Prostate gland (tissue), 2 donors: ENCODE measurements at regions not wholly inside any gene's neighbourhood (a gene's known extent, or its start where the extent isn't known, plus 50 kb on each side); places are given as distances from the start of the nearest gene placed in this dataset.

Source experiments
- DNase-seq: peaks from one replicate; pipeline ENCODE4 v3.0.0-alpha.2; 2019; ENCODE audit warnings: low spot score
- H3K27ac ChIP-seq, 2 donors: fragments of 200-600 bp; sonication (generic); 2 replicates each; pipeline ENCODE4 v1.5.1; 2017 to 2019
- H3K27me3 ChIP-seq: fragments of 200-600 bp; sonication (generic); replicated peaks from 2 replicates; pipeline ENCODE4 v1.5.1; 2019; ENCODE audit not compliant: insufficient read depth
- H3K36me3 ChIP-seq, 2 donors: fragments of 200-600 bp; sonication (generic); 1 replicate in 1 of 2; 2 replicates in 1 of 2; pipeline versions ENCODE4 v1.5.1 to v1.8.1; 2017 to 2019
- H3K4me1 ChIP-seq: fragments of 200-600 bp; sonication (generic); replicated peaks from 2 replicates; pipeline ENCODE4 v1.5.1; 2019
- H3K4me3 ChIP-seq, 2 donors: fragments of 200-600 bp; sonication (generic); 2 replicates each; pipeline ENCODE4 v1.5.1; 2017 to 2019
- H3K9me3 ChIP-seq: fragments of 200-600 bp; sonication (generic); 2 replicates; pipeline ENCODE4 v1.5.1; 2017
- POLR2A ChIP-seq: fragments of 450-650 bp; IDR thresholded peaks from one replicate; pipeline ENCODE4 v1.6.1; 2016; ENCODE audit warnings: antibody characterized with exemption, mild to moderate bottlenecking
- POLR2AphosphoS5 ChIP-seq: sonication (generic); formaldehyde crosslinking; IDR thresholded peaks from one replicate; pipeline ENCODE4 v1.6.1; 2017; ENCODE audit warnings: antibody characterized with exemption
- WGBS: methylation state at CpG from one replicate; pipeline ENCODE4 v1.1.5; 2018; 5-methylcytosine and 5-hydroxymethylcytosine counted together
- intact Hi-C: fragments of 100-400 bp; cut with DNase I; formaldehyde crosslinking; loops from one replicate; pipeline ENCODE4 v1.14.2; 2022
- TF ChIP-seq, protein P1 (sequence below), 4 experiments: fragments of 200-600 bp in 2 of 4; fragments of 450-650 bp in 2 of 4; sonication (generic) in 2 of 4; IDR thresholded peaks; 1 replicate in 3 of 4; 2 replicates in 1 of 4; pipeline ENCODE4 v1.5.1; 2016 to 2019; ENCODE audit warnings: antibody characterized with exemption in 4 of 4, mild to moderate bottlenecking in 2 of 4, moderate library complexity in 2 of 4

DNA sequence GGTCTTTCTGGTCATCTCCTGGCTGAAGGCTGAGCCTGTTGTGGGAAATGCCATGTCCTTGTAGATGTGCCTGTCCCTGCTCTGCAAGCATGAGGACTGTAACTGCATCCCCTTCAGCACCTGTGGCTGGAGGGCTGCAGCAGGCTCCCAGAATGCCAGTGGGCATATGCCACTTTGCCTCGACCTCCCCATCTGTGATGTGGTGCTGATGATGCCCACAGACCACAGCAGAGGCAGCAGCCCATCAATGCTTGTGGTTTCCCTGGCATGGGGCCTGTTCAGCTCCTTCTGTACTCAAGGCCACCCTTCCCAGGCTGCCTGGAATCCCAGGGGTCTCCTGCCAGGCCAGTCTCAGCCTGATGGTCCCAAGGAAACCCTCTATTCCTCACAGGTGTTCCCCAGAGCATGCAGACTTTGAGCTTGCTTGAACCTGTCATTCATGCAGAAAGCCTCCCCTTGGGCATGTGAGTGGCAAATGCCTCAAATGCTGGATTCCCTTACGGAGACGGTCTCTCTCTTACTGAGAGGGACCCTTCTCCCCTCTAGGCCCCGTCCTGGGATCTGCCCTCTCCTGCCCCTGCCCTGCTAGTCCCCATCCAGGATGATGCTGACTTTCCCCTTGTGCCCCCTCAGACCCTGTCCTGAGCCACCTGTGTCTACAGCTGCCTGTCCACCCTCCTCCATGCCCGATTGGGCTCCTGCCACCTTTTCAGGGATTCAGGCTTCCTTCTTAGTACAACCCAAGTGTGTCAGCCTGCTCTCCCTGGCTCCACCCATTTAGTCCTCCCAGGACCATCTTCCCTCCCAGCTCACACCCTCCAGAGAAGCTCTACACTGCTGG is 50.9 kb upstream of the ANTXRL start:
- Histone ChIP-seq H3K4me3 (no peak overlapping the region), H3K9me3 (no peaks in the 10 kb centered on the region), H3K27ac (no peak overlapping the region), H3K27me3 (no peaks in the 10 kb centered on the region), H3K36me3 (no peaks in the 10 kb centered on the region), H3K4me1 (no peaks in the 10 kb centered on the region)
- WGBS = 78% methylated on average over 5 of the region's 5 CpGs
- TF ChIP-seq, protein P1, sequence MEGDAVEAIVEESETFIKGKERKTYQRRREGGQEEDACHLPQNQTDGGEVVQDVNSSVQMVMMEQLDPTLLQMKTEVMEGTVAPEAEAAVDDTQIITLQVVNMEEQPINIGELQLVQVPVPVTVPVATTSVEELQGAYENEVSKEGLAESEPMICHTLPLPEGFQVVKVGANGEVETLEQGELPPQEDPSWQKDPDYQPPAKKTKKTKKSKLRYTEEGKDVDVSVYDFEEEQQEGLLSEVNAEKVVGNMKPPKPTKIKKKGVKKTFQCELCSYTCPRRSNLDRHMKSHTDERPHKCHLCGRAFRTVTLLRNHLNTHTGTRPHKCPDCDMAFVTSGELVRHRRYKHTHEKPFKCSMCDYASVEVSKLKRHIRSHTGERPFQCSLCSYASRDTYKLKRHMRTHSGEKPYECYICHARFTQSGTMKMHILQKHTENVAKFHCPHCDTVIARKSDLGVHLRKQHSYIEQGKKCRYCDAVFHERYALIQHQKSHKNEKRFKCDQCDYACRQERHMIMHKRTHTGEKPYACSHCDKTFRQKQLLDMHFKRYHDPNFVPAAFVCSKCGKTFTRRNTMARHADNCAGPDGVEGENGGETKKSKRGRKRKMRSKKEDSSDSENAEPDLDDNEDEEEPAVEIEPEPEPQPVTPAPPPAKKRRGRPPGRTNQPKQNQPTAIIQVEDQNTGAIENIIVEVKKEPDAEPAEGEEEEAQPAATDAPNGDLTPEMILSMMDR (IDR thresholded peaks at IDR 0.05) = no peak
- TF ChIP-seq POLR2AphosphoS5 = no peak
- intact Hi-C loops = no loop called here
- no peak for DNase-seq

DNA sequence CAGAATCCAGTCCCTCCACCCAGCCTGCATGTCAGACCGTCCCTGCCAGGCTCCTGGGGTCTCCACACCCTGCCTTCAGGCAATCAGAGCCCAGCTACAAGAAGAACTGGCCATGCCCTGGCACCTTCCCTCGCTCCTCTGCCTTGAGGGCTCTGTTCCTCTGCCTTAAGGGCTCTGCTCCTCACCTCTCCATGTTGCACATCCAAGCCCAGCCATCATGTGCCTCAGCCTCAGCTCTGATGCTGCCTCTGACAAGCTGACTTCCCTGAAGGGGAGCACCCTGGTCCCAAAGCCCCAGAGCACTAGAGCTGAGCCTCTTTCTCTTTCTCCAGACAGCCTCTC is 50.3 kb upstream of the ANTXRL start:
- 69% methylated on average over 2 of the region's 2 CpGs for WGBS
- DNase-seq = no peak
- H3K9me3 ChIP-seq = no peaks in the 10 kb centered on the region
- TF ChIP-seq, protein P1 (IDR thresholded peaks at IDR 0.05) = no peak
- TF ChIP-seq POLR2A = no peak
- no peak for TF ChIP-seq POLR2AphosphoS5
- intact Hi-C loops = no loop called here
- H3K4me1 ChIP-seq = no peaks in the 10 kb centered on the region
- H3K27me3 ChIP-seq = no peaks in the 10 kb centered on the region
- H3K4me3 ChIP-seq = no peak overlapping the region
- H3K36me3 ChIP-seq = no peaks in the 10 kb centered on the region
- no peak overlapping the region for H3K27ac ChIP-seq

DNA sequence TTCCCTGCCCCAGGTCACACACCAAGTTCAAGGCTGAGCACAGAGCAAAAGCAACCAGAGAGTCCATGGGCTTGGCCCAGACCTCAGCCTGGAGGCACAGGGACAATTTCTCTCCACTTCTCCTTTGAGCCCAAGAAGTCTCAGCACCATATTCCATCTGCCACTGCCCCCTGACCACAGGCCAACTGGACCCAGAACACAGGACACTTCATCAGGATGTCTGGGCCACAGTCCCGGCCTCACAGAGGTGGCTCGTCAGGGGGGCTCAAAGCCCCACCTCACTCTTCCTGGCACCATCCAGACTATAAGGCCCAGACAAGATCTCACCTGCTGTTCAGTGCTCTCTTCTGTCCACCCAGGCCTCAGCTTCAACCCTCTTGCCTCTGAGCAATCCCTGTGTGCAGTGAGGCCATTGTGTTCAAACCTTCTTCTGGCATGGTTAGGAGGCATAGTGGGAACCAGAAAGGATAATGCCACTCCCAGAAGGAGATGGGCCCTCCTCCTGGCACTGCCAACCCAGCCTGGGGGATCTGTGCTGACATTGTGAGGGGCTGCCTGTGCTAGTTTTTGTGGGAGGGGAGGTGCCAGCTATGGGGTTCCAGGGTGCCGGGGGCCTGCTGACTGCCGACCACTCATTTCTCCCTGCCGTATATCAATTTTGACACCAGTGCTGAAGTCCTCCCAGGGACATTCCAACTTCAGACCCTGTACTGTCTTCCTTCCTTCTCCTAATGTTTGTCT is 49.7 kb upstream of the ANTXRL start:
- no peaks in the 10 kb centered on the region for H3K9me3 ChIP-seq
- 95% methylated on average over 5 of the region's 5 CpGs for WGBS
- H3K27ac ChIP-seq = no peak overlapping the region
- no peak for DNase-seq
- H3K4me1 ChIP-seq = no peaks in the 10 kb centered on the region
- intact Hi-C loops = no loop called here
- H3K4me3 ChIP-seq = no peak overlapping the region
- no peaks in the 10 kb centered on the region for H3K36me3 ChIP-seq
- no peak for TF ChIP-seq POLR2AphosphoS5
- TF ChIP-seq, protein P1 (IDR thresholded peaks at IDR 0.05) = no peak
- TF ChIP-seq POLR2A = no peak
- H3K27me3 ChIP-seq = no peaks in the 10 kb centered on the region
